ENCODE measurements at regions not wholly inside any gene's neighbourhood (a gene's known extent, or its start where the extent isn't known, plus 50 kb on each side); places are given as distances from the start of the nearest gene placed in this dataset.

DNA sequence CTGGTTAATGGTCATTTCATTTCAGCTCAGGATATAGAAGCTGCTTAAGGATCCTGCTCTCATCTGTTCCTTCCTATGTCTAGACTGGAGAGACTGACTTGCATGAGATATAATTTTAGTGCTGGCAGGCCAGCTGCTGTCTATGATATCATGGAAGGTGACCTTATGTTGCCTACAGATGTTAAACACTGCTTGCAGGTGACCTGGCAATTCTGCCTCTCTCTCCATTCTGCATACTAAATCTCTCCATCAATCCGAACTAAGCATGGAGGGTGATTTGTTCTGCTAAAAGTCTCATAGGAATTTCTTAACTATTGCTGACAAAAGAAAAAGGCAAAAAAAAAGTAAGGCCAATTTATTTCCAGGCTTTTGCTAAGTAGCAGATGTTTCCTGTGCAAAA, 81.0 kb downstream of the CCNA1 start:
- TF ChIP-seq POLR2A (IDR thresholded peaks at IDR 0.05; ENCODE audit: low read length) (no peak), EP300 (IDR thresholded peaks at IDR 0.05) (no peak)

Data from A549 (cell line).